Sigmoid colon (tissue), 4 donors: ENCODE measurements at regions not wholly inside any gene's neighbourhood (a gene's known extent, or its start where the extent isn't known, plus 50 kb on each side); places are given as distances from the start of the nearest gene placed in this dataset.

ENCODE experiments used
- CTCF ChIP-seq, 4 experiments: fragments of 450-650 bp in 3 of 4; fragments of 200-600 bp in 1 of 4; IDR thresholded peaks; one replicate each; pipeline ENCODE4 v1.5.1; 2016 to 2019; ENCODE audit warnings: antibody characterized with exemption in 4 of 4, mild to moderate bottlenecking in 3 of 4, moderate library complexity in 2 of 4
- EP300 ChIP-seq, 4 donors: sonication (generic); formaldehyde crosslinking; IDR thresholded peaks; one replicate each; pipeline ENCODE4 v1.6.1; 2017; ENCODE audit warnings: antibody characterized with exemption in 4 of 4
- POLR2A ChIP-seq, 2 donors: fragments of 450-650 bp; IDR thresholded peaks; one replicate each; pipeline ENCODE4 v1.6.1; 2016; ENCODE audit warnings: antibody characterized with exemption in 2 of 2, mild to moderate bottlenecking in 2 of 2, moderate library complexity in 2 of 2
- POLR2AphosphoS5 ChIP-seq, 4 donors: sonication (generic); formaldehyde crosslinking; IDR thresholded peaks; one replicate each; pipeline ENCODE4 v1.6.1; 2017; ENCODE audit warnings: antibody characterized with exemption in 4 of 4

GRCh38 chr11:69557266-69557665 is 75.8 kb downstream of the LINC01488 start:
- TF ChIP-seq EP300 (IDR thresholded peaks at IDR 0.05) = no peak
- no peak for TF ChIP-seq CTCF (IDR thresholded peaks at IDR 0.05)
- TF ChIP-seq POLR2A (IDR thresholded peaks at IDR 0.05) = no peak
- TF ChIP-seq POLR2AphosphoS5 (IDR thresholded peaks at IDR 0.05) = no peak
